GM23248 (cell line): ENCODE measurements at regions not wholly inside any gene's neighbourhood (a gene's known extent, or its start where the extent isn't known, plus 50 kb on each side); places are given as distances from the start of the nearest gene placed in this dataset.

ENCODE experiments used
- EZH2 ChIP-seq: fragments of 200-600 bp; sonication (generic); IDR thresholded peaks from 2 replicates; pipeline ENCODE4 v1.6.1; 2018; ENCODE audit warnings: antibody characterized with exemption, mild to moderate bottlenecking; ENCODE audit not compliant: insufficient read depth, poor library complexity, severe bottlenecking
- EZH2phosphoT487 ChIP-seq: fragments of 200-600 bp; sonication (generic); IDR thresholded peaks from 2 replicates; pipeline ENCODE4 v1.6.1; 2018; ENCODE audit warnings: antibody characterized with exemption, moderate library complexity, mild to moderate bottlenecking, low read depth; ENCODE audit not compliant: insufficient read depth

- TF ChIP-seq EZH2phosphoT487 (no peak), EZH2 (no peak)
Measured at GRCh38 chr2:103527278-103527677, 765.4 kb downstream of the TMEM182 start.
